Activated CD4-positive, alpha-beta T cell treated with anti-CD3 and anti-CD28 coated beads, Interleukin-2, Interleukin-6, amounts not matched to agents 100 ng/mL and 50 ng/mL, durations not matched to agents 16 hours and 8 hours (primary cell): ENCODE measurements at regions not wholly inside any gene's neighbourhood (a gene's known extent, or its start where the extent isn't known, plus 50 kb on each side); places are given as distances from the start of the nearest gene placed in this dataset.
"Not testable (repeated sequence)": the region's sequence is repeated elsewhere in the genome, so short reads cannot be mapped to it uniquely, and the experiment has no call there.

Experiments used
- DNase-seq: peaks from one replicate; pipeline ENCODE4 v3.0.0-alpha.2; 2020

- no peak for DNase-seq
These were observed 89.5 kb upstream of the RUNX3 start for GRCh38 chr1:25019337-25020172.

DNA sequence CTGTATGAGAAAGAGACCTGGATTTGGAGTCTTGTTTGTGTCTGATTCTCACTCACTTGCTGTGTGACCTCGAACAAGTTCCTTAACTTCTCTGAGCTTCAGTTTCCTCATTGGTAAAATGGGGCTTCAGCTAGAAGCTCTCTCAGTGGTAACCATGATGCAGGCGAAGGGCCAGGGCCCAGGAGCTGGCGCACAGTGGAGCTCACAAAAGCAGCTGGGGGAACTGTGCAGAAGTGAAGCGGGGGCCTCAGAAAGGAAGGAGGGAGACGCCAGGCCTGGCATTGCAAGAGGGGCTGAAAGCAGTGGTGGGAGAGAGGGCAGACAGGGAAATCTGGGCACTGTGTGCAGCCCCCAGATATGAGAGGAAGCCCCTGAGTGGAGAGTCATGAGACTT is 88.9 kb upstream of the RUNX3 start:
- no peak for DNase-seq

DNA sequence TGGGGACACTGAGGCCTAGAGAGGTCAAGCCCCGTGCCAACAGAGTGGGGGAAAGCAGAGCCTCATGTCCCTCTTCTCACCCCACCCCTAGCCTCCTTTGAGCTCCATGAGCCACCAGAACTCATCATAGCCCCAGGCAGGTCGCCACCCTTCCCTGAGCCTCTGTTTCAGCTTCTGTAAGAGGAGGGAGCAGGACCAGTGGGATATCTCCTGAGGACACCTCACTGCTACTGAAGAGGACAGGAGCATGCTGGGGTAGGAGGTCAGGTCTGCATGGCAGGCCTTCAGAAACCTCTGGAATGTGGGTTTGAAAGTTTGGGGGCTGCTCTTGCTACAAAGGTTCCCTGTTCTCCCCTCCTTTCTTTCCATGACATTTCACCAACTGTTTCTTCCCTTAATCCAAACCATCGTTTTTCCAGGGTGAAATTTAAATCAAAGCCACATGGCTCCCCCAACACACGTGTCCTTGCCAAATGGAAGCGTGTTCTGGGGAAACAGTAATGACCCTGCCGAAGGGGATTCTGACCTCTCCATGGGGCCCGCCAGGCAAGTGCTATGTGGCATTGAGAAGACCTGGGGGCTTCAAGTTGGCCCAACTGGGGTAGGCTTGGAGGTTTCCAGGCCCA is 88.1 kb upstream of the RUNX3 start:
- no peak for DNase-seq

DNA sequence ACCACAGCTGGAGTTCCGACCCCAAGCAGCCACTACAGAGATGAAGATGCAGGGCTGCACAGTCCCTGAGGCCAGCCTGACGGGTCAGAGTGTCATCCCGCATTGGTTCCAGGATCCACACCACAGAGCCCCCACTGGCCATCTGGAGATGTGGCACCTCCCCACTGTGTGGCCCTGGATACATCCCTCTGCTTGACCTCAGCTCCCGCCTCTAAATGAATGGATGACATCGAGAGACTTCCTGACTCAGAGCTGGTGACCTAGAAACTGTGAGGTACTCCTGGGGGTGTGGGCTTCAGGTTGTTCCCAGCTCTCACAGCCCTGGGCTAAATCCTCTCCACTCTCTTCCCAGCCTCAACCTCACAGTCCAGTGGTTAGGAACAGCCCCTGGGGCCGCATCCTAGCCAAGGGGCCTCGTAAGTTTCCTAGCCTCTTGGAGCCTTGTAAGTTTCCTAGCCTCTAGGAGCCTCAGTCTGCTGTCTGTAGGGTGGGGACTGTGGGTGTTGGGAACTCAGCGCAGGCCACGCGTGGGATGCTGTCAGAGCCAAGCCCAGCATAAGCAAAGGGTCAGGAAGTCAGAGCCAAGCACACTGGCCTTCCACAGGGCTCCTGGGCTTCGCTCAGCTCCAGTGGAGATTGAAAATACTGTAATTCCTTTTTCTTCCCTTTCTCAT is 87.5 kb upstream of the RUNX3 start:
- no peak for DNase-seq

DNA sequence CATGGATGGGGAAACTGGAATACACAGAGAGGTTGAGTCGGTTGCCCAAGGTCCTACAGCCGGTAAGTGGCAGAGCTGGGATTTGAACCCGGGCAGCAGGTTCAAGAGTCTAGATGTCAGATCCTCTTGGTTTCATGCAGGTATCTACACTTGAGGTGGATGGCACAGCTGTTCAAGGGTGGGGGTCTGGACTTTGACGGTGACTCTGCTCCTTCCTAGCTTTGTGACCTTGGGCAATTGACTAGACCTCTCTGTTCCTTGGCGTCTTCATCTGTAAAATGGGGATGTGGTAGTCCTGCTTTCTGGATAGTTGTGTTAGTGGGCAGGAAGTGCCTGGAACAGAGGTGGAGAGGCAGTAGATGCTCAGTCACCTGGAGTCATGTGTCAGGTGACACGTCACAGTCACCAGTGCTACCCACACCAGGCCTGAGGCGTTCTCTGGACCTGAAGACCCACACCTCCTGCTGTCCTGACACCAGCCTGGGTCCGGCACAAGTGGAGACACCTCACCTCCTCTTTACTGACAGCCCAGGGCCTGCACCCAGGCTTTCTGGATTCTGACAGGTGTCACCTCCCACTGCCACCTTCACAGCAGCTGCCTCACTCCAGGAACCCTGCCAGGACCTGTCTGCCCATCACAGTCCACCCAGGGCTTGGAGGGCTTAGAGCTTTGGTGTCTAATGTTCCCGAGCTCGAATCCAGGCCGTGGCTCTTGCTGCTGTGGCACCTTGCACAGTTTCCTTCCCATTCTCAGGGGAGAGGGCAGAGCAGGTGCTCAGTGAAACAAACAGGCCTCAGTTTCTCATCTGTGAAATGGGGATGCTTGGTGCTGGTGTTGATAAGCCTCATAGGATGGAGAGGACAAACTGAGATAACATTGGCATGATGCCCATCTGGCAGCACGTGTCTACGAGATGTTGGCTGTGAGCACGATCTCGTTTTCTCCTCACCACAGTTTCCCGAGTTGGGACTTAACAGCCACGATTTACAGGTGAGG is 83.2 kb upstream of the RUNX3 start:
- no peak for DNase-seq

GRCh38 chr1:25011943-25012638 is 82.0 kb upstream of the RUNX3 start:
- DNase-seq = no peak

DNA sequence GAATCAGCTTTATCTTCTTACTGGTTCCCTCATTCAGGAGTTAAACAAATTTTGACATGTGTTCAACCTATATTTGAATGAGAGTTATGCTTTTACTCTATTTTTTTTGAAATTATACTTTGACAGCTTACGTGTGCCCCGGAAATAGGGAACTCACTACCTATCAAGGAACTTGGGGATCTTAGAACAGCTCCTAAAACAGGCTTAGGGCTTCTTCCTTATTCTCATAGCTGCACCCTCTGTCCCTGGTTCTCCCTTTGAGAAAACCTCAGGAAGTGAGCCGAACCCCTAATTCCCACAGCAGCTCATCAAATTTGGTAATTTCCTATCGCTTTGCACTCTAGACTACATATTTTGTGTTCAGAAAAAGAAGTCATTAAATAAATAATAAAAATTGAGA is 81.2 kb upstream of the RUNX3 start:
- no peak for DNase-seq

DNA sequence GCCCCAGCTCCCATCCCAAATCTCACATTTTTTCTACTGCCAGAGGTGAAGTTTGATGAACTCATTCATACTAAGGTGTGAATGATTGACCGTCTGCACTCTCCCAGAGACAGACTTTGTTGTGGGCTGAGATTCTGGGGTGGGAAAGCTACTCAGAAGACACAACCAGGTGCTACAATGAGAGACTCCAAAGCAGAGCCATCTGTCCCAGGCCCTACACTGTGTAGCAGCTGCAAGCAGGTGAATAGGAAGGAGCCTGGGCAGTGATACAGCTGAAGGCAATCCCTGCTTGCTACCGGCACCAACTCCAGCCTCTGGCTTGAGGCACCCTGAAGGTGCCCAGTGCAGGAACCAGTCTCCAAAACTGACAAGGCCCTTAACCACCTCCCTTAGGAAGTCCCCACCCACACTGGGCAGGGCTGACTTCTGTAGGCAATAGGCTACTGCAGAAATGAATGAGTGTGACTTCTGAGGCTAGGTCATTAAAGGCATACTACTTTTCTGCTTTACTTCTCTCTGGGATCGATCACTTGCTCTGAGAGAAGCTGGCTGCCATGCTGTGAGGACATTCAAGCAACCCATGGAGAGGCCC is 79.7 kb upstream of the RUNX3 start:
- peak; percentile 65 for DNase-seq

DNA sequence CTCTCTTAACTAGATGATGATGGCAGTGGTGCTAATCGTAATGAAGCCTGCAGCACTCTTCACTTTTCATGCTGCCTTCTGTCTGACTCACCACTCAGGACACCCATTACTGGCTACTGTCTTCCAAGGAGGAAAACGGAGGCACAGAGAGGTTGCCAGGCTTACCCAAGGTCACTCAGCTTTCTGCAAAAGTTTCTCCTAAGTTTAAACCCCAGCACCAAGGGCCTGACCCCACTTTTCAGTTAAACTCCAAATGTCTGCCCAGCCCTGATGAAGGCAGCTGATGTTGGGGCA is 78.1 kb upstream of the RUNX3 start:
- no peak for DNase-seq

- not testable (repeated sequence) for DNase-seq
These were observed 77.5 kb upstream of the RUNX3 start for GRCh38 chr1:25007390-25008191.

DNA sequence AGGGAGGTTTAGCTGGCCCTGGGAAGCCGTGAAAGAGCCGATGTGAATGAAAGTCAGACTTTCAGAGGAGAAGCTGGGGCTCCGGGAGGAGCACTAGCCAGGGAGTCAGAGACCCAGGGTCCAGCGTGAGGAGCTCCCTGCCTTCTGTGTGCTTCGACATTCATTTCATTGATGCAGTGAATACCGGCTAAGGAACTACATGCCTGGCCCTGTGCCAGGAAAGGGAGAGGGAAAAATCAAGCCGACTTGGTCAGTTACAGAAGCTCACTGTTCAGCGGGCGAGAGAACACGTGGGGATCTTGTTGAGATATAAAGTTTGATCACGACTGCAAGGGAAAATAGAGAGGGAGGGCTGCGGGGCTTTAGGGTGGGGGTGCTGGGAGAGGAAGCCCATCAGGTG is 76.7 kb upstream of the RUNX3 start:
- no peak for DNase-seq

- no peak for DNase-seq
These were observed 74.3 kb upstream of the RUNX3 start for GRCh38 chr1:25004355-25004754.

DNA sequence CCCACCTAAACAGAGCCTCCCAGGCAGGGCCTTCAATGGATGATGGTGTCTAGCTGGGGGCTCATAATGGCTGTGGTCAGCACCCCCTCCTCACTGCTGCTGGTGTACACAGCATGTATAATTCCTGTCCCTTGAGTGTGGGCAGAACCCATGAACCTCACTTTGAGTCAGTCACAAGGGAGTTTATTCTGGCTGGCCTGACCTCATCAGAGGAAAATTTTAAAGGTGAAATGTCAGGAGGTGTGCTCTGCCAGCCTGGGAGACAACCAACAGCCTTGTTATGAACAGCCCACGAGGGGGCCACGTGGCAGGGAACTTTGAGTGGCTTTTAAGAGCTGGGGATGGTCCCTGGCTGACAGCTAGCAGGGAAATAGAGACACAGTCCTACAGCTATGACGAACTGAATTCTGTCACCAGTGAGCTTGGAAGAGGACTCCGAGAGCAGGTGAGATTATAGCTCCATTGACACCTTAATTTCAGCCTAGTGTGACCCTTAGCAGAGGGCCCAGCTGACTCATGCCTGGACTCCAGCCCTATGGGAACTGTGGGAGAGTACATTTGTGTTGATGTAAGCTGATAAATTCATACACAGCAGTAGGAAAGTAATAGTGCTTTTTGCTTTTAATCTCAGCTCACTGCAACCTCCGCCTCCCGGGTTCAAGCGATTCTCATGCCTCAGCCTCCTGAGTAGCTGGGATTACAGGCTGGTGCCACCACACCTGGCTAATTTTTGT is 73.5 kb upstream of the RUNX3 start:
- DNase-seq = no peak

DNA sequence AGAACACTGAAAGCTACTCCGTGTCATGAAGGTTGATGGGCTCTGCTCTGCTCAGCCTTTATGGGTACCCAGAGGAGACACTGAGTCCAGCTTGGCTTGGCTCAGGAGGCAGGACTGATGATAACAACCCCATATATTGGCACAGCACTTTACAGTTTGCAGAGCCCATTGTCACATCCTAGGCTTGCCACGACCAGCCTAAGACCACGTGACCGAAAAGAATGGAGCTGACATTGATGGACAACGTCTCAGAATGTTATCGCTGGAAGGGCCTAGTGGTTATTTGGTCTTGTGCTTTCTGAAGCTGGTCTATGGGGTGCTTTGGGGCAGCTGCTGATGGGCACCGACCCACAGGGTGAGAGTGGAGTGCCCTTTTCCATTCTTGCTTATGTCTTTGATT is 72.9 kb upstream of the RUNX3 start:
- no peak for DNase-seq

DNA sequence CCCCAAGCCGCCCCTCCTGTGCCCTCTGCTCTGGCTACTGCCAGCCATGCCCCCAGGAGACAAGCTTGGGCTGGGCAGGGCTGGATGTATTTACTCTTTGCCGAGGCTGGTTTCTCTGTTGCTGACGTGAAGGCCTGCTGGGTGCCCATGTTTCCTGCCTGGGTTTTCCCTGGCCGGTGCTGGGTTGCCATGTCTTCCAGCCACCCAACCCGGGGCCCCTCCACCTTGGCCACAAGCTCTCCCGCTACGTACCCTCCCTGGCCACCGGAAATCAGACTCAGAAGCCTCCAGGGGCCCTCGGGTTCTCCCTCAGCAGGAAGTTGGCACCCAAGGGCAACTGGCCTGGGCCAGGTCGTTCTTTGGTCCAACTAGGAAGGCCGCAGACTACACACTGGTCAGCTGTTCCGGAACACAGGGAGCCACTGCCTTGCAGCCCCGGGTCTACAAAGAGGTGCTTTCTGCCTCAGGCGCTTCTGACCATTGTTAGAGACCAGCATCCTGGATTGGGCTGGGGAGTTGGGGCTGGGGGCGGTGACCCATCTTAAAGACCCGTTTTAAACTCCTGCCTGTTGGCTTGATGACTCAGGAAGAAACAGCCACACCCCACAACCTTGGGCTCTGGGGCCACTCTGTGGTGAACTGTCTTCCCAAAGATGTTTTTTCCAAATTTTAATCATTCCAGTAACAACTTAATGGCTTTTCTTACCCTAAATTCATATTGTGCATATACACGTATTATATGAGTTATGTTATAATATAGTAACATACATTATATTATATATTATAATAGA is 71.2 kb upstream of the RUNX3 start:
- peak; percentile 65 for DNase-seq

DNA sequence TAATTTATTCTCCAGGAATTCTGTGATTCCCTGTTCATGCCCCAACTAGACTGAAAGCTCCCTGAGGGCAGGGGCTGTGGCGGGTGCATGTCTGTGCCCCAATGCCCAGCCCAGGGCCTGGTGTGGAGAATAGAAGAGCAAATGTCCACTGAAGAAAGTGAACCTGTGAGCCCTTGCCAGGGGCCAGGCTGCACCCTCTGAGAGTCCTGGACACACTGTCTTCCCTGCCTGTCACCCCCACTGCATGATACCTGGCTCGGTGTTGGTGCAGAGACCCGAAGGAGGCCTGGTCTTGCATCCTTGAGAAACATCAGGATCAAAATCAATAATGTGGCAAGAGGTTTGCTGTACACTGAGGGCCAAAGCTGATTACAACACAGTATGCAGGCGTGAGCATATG is 69.8 kb upstream of the RUNX3 start:
- no peak for DNase-seq

- DNase-seq = no peak
These were observed 69.3 kb upstream of the RUNX3 start for GRCh38 chr1:24999426-24999825.

GRCh38 chr1:24998563-24999245 is 68.6 kb upstream of the RUNX3 start:
- no peak for DNase-seq
